Central memory CD4-positive, alpha-beta T cell (primary cell): ENCODE measurements at regions not wholly inside any gene's neighbourhood (a gene's known extent, or its start where the extent isn't known, plus 50 kb on each side); places are given as distances from the start of the nearest gene placed in this dataset.

Experiments
- DNase-seq: peaks from one replicate; pipeline ENCODE4 v3.0.0; 2022

DNA sequence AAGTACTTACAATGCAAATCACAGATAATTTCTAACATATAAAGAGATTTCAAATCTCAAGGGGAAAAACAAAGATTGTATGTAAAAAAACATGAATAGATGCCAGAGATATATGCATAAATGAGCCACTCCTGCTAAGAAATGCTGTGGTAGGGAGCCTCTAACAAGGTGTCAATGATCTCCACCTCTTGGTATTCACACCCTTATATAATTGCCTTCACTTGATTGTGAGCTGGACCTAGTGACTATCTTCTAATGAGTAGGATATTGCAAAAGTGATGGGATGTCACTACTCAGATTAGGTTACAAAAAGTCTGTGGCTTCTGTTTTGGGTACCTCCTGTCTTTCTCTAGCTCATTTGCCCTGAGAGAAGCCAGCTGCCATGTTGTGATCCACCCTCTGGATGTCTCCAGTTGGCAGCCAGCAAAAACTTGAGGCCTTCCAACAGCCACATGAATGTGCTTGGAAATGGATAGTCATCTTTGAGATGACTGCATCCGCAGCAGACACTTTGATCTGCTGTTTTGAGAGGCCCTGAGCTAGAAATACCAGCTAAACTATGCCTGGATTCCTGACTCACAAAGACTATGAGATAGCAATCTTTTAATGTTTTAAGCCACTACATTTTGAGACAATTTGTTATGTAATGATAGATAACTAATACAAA, 196.1 kb upstream of the FGGY start:
- no peak for DNase-seq

DNA sequence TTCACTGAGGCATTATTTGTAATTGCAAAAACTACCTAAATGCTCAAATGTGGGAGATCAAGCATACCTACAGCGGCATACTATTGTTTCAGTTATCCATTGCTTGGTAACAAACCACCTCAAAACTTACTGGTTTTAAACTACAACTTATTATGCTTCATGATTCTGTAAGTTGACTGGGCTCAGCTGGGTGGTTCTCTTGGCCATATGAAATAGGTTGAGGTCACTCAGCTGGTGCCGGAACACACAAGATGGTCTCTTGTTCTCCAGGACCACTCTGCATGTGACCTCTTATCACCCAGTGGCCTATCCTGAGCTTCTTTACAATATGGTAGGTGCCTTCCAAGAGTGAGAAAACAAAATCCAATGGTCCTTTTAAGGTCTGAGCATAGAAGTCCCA, 195.4 kb upstream of the FGGY start:
- DNase-seq, result no peak

DNA sequence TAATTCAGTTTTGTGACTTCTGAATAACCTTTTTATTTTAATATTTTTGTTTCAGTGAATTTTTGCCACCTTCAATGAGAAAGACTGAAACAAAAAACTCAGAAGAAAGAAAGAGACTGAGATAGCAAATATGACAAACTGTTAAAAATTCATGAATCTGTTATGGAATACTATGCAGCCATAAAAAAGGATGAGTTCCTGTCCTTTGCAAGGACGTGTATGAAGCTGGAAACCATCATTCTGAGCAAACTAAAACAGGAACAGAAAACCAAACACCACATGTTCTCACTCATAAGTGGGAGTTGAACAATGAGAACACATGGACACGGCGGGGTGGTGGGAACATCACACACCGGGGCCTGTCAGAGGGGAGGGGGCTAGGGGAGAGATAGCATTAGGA, 193.4 kb upstream of the FGGY start:
- DNase-seq, result no peak

DNA sequence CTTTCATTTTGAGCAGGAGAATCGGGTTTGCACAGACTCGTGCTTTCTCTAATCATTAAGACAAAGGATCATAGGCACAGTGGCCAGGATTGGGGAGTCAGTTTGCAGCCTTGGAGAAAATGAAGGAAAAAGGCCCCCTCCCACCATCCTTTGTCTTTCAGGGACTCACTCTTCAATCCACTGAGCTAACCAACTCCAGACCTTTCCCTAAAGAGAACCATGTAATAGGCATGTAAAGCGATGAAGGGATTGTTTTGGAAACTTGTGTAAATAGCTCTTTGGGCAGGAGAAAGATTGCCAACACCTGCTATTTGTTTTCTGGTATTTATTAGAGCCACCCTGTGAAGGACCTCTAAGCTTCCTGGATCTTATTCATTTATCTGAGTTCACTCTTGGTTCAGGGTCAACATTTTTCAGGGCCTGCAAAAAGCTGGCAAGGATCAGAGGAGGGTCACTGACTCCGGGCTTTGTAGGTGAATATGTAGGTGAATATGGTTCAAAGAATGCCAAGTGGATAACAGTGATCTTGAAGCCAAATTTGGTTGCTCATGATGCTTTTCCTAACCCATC, 192.6 kb upstream of the FGGY start:
- DNase-seq, result no peak

DNA sequence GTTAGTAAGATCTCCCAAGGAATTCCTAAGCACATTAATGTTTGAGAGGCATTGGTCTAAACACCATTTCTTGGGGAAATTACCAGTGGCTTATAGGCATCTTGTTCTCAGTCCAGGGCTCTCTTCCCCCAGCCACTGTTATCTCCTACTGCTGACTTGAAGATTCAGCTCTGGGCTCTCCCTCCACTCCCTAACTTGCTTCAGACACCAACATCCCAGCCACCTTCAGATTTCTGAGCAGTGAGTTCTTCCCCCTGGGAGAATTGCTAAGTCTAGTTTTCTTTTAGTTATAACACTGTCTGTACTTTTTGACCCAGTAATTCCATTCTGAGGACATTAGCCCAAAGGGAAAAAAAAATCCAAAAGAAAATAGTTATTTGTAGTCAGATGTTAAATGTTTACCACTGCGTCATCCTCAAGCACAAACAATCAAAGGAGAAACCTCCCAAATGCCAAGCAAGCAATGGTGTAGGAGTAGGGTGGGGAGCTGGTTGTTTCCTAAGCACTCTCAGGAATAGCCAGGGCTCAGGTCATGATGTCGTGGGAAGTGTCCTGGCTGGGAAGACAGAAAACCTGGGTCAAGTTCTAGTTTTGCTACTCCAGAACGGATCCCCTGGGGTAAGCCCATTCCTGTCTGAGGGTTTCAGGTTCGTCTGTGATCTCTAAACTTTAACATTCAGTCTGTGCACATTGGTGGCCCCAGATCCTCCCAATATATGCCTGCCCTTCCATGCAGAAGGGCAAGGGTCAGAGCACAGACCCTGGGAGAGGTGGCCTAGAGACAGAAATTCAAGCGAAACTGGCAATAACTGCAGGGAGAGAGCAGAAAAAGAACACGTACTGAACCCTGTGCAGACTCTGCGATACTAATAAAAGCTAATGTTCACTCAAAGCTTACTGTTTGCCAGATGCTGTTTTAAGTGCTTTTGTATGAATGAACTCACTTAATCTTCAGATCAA, 191.1 kb upstream of the FGGY start:
- DNase-seq, result no peak

DNA sequence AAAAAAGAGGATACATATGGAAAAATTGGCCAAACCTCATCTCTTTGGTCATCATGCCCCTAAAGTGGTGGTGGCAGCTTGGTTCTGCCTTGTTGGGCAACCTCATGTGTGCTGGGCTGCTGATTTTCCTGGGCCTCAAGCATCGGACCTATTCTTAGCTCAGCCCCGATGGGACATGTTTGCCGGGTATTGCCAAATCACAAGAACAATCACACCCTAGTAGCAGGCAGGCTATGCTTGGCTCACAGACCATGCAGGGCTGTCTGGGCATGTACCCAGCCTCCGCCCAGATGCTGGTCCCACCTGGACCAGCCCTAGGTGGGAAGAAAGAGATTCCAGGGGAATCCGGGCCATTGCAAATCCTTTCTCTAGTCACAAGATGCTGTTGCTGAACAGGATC, 189.4 kb upstream of the FGGY start:
- DNase-seq, result no peak

DNA sequence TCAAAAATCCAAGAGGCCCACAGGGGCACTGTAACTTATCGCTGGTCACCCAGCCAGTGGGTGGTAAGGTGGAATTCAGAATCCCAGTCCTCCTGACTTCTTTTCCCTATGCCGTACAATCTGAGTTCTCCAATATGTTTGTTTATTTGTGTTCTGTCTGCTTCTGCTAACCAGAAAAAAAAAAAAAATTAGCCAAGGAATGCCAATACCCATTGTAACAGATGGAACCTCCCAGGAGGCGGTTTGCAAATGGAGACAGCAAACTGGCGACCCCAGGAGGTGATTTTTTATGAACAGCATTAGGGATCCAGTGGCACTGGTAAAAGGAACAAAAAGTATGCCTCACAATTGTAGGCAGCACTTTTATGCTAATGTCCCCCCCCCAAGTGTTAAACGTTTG, 189.0 kb upstream of the FGGY start:
- DNase-seq, result no peak

DNA sequence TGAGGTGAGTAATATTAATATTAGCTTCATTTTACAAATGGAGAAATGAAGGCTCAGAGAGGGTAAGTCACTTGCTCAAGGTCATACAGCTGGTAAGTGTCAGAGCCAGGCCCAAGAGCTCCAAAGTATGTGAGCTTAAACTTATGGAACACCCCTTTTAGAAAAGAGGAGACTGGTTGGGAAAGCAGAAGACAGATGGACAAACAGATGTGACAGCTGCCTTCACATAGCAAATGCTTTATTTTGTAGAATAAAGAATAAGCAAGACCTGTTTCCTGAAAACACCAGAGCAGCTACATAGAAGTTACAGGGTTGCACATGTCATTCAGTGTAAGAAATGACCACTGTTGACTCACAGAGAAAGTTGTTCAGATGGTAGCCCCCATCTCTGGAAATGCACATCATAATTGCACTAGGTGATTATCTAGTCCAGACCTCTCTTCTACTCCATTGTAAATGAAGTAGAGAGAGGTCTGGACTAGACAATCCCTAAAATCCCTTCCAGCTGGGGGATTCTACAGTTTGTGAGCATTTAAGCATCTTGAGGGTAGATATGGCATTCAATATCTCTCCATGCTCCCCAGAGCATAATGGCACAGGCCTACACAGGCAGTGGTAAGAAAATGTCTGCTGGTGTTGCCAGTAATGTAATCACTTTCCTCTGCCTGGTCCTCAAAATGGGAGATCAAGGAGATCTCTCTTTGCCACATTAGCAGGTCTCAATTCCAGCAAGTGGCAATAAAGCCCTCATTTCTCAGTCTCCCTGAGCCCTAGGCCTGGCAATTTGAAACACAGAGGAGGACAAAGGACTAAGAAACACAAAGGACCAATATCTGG, 188.2 kb upstream of the FGGY start:
- no peak for DNase-seq

DNA sequence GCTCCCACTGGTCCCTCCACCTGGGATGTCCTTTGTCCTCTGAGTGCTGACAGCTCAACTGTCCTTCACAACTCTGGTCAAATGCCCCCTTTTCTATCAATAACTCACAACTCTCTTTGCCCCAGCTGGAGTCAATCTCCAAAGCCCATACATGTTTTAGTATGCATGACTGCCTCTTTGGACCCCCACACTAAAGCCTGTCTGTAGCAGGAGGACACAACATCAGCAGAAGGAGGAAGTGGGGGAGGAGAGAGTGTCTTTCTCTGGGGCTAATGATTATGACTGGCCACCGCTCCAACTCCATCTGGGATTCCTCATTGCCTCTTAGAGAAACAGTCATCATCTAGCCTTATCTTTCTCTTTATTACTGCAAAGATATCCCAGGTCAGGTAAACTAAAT, 186.6 kb upstream of the FGGY start:
- DNase-seq, result no peak

DNA sequence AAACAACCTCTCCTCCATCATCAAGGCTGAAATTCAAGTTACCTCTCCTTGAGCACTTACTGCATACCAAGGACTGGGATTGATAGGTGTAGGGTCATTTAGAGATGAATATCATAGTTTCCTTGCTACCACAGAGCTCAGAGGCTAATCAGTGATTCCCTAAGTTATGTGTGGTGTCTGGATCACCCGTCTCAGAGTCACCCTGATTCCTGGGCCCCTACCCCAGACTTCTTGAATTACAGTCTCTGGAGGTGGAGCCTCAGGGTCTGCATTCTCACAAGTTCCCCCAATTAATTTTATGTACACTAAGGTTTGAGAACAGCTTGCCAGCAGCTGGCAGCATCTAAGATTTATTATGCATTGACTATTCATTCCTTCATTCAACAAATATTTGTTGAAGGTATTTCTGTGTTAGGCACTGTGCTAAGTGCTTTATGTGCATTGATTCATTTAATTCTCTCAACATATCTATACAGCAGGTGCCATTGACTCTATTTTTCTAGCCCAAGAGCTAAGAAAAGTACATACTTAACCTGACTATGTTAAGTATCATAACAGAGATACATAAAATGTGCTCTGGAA, 182.9 kb upstream of the FGGY start:
- DNase-seq, result no peak

DNA sequence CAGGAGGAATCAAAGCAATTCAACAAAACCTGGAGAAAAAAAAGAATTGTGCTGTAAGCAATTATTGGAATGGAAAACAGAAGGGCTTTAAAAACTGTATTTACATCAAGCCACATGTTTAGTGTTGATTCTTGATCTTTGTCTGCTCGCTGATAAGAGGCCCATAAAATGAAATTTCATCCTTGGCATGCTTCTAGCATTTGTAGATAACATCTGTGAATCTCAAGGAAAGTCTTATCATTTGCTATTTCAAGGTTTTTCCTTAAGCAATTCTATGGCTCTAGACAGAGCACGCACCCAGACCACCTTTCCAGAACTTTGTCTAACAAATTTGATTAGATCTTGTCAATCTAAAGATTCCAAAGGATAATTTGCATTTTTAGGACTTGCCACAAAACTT, 181.0 kb upstream of the FGGY start:
- no peak for DNase-seq

DNA sequence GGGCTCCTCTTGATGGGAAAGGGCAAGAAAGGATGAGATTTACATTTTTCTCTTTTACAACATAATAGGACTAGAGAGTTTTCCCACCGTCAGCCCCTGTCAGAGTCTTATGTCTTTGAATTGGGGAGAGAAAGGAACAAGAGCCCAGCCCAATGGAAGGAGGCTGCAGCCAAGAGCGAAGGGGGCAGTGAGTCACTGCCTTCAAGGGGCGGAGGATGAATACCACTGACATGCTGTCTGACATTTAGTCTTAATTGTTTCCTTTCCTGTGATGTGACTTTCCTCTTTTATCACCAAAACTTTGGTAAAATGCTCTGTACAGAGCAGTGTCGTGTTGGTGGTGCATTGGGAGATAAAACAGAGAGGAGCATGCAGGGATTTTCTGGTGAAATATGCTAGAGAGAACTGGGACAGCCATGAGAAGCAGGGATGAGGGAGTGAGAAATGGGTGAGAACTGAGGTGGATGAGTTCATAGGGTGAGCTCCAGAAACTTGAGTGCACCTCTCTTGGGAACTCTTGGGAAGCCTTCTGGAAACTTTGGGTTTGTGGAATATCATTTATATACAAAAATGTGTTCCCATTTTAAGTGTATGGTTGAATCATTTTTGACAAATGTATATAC, 179.9 kb upstream of the FGGY start:
- no peak for DNase-seq

DNA sequence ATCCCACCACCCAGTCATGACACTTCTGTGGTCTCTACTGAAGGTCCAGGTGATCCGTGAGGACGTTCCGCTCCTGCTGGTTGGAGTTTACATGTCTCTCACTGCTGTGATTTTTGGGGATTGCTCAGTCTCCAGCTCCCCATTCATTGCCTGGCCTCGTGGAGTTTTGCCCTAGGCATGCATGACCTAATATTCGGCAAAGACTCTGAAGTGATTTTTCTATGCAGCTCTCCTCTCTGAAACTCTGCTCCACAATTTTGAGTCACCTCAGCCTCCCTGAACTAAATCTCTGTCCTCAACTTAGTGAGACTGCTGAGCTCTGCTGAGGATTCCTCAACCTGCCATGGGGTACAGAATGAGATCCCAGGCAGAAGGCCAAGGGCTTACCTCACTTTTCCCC, 174.4 kb upstream of the FGGY start:
- DNase-seq, result no peak

DNA sequence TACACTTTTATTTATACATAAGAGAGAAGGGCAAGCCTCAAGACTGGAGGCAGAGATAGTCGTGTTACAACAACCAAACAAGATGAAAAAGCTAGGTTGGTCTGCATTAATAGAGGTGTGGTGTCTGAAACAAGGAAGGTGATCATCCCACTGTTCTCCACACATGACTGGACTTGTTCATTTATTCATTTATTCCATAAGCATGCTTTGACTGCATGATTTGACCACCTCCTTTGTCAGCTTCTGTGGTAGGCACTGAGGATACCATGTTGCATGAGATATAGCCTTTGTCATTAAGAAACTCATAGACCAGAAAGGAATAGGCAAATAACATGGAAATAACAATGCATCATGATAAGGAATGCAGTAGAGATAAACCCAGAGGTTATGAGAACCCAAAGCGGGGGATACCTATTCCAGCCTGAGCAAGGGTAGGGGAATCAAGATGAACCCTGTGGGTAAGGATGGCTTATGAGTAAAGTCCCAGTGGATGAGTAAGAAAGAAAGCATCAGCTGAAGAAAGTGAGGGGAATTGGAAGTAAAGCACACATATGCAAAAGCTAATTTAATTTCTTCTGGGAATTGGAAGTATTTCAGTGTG, 173.7 kb upstream of the FGGY start:
- DNase-seq, result no peak

DNA sequence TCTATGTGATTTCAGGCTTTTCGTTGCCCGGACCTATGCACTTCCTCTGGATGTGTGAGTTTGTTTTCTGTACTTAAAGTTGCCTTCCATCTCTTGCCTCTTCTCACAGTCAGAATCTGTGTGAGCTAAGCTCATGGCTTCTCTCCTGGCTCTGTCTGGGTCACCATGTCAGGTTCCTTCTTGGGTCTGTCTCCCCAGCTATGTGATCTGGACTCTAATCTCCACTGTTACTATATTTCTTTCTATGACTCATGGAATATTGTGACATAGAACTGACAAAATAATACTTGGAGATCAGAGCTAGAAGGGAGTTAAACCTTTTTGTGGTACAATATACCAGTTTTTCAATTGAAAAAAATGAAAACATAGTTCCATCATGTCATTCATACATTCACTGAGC, 172.7 kb upstream of the FGGY start:
- DNase-seq, result no peak

DNA sequence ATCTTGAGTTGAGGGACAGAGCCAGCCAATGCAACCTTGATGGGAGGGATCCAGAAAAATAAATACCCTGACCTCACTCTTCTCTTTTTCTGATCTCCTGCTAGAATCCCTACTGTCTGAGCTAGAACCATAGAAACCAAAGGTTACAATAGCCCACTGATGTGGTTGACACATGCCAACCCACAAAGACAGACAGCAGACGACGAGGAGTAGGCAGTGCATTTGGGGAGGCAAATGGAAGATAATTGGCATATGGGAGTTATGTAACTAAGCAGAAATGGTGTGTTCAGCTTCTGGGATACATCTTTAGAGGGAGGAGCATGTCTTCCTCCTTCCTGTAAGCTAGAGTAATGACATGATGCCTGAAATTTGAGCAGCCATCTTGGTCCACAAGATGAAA, 171.7 kb upstream of the FGGY start:
- DNase-seq, result peak; percentile 2

DNA sequence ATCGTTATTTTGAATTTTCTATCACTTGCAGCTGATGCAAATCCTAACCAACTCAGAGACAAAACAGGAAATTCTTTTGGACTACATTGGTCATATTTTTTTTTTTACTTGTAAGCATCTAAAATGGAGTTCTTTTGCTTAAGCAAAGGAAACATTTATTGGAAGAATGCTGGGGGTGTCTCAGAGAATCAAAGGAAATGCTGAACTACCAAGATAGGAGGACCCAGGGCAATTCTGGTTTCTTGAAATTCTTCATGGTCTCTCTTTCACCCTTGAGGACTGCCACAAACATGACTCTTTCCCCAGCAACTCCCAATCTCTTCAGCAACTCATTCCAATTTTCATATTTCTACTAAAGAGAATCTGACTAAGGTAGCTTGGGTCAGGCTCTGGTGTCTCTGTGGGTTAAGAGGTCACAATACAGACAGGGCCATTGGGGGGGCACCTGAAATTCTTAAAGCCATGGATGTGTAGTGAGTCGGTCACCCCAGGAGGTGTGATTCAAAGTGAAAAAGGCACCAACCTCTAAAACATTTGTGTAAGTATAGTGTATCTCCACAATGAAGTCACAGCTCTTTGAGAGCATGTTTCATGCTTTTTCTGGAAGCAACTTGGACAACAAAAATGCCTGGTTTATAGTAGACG, 171.1 kb upstream of the FGGY start:
- DNase-seq, result no peak

DNA sequence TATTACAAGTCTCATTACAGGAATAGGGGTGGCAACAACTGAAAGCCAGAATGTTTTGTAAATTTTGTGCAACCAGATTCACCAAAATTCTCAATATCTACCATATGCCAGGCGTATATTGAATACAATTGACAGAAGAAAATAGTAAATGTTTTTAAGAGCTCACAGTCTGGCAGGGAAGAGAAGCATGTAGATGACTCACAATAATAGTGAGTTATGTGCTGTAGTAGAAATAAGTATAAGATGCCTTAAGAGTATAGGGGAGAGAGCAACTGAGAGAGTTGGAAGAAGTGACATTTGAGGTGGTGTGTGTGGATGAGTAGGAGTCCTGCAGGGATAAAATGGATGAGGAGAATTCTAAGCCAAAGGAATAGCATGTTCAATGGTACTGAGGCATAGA, 170.5 kb upstream of the FGGY start:
- DNase-seq, result no peak

DNA sequence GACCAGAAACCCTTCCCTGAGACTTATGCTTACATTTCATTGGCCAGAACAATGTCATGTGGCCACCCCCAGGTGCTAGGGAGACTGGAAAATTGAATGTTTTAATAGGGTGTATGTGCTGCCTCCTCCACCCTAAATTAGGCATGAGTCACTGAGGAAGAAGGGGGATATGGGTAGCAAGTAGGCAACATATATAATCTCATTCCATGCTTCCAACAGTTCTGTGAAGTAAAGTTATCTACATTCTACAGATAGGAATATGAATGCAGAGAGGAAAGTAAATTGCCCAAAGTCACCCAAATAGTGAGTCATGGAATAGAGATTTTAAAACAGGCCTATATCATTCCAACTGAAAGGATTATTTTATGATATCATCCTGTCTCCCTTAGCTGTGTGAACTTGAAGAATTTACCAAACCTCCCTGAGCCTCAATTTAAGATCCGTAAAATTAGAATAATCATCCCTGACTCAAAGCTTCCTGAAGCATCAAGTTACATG, 168.6 kb upstream of the FGGY start:
- DNase-seq, result no peak

DNA sequence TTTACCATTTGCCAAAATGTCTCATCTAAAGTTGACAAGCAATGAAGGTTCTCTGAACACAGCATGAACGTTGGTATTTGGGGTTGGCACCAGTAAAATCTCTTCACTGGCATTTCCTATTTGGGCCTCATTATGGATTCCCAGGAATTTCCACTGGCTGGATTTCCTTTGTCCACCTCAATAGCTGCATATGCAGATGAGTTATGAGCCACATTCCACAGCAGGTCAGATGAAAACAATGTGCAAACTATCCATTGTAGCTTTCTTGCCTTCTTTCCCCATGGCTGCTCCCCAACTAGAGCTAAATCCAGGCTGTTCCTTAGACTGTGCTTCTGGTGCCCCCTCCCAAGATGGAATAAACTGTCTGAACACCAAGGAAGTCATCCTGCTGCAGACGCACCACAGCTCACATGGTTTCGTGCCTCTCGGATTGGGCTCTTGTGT, 168.1 kb upstream of the FGGY start:
- DNase-seq, result no peak

DNA sequence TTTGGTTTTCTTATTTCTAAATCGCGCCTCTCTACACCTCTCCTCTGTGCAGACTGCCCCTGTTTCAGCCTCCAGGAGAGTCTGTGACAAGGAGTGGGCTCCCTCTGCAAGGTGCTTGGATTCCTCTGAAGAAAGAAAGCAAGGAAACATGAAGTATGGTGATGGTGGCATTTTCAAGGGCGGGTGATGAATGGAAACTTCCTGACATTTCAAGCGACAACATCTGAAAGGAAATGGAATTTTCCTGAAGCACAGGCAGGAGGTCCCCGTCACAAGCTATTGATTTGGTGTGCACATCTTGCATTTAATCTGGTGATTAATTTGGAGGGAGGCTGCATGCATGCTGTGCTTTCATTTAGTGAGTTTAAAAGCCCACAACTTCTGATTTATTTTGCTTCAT, 164.6 kb upstream of the FGGY start:
- no peak for DNase-seq
